Loucy (cell line): ENCODE measurements at regions not wholly inside any gene's neighbourhood (a gene's known extent, or its start where the extent isn't known, plus 50 kb on each side); places are given as distances from the start of the nearest gene placed in this dataset.

ENCODE experiments used
- H2AFZ ChIP-seq: fragments of 200-600 bp; sonication (generic); 2 replicates; pipeline ENCODE4 v1.6.0; 2016; ENCODE audit warnings: antibody characterized with exemption, mild to moderate bottlenecking, low read length, moderate library complexity
- H3F3A ChIP-seq: fragments of 200-600 bp; 2 replicates; pipeline ENCODE4 v1.6.0; 2016; ENCODE audit warnings: antibody characterized with exemption, low read depth, mild to moderate bottlenecking
- H3K27me3 ChIP-seq: fragments of 200-600 bp; sonication (generic); 2 replicates; pipeline ENCODE4 v1.6.1; 2014; ENCODE audit warnings: low read length, mild to moderate bottlenecking; ENCODE audit not compliant: insufficient read depth, poor library complexity, severe bottlenecking
- H3K36me3 ChIP-seq: fragments of 200-600 bp; sonication (generic); 2 replicates; pipeline ENCODE4 v1.6.1; 2016; ENCODE audit warnings: low read length; ENCODE audit not compliant: insufficient read depth
- H3K4me1 ChIP-seq: fragments of 200-600 bp; sonication (generic); 2 replicates; pipeline ENCODE4 v1.5.1; 2014; ENCODE audit warnings: low read length, mild to moderate bottlenecking; ENCODE audit not compliant: insufficient read depth, poor library complexity, severe bottlenecking
- H3K4me2 ChIP-seq: fragments of 200-600 bp; sonication (generic); 2 replicates; pipeline ENCODE4 v1.6.0; 2014; ENCODE audit warnings: antibody characterized with exemption, low read length, low read depth, mild to moderate bottlenecking; ENCODE audit not compliant: poor library complexity, severe bottlenecking
- H3K4me3 ChIP-seq: fragments of 200-600 bp; sonication (generic); 2 replicates; pipeline ENCODE4 v1.5.1; 2014; ENCODE audit warnings: low read length, mild to moderate bottlenecking, mixed read lengths; ENCODE audit not compliant: poor library complexity, severe bottlenecking
- H3K79me2 ChIP-seq: fragments of 200-600 bp; sonication (generic); 2 replicates; pipeline ENCODE4 v1.6.1; 2014; ENCODE audit warnings: low read length; ENCODE audit not compliant: insufficient read depth
- H3K9ac ChIP-seq: fragments of 200-600 bp; sonication (generic); 2 replicates; pipeline ENCODE4 v1.6.0; 2014; ENCODE audit warnings: mild to moderate bottlenecking, low read depth, low read length, moderate library complexity; ENCODE audit not compliant: poor library complexity, severe bottlenecking
- H3K9me2 ChIP-seq: fragments of 200-600 bp; sonication (generic); replicated peaks from 2 replicates; pipeline ENCODE4 v1.6.1; 2016; ENCODE audit warnings: low read depth, low read length, mixed read lengths
- H3K9me3 ChIP-seq: fragments of 200-600 bp; sonication (generic); 2 replicates; pipeline ENCODE4 v1.6.1; 2014; ENCODE audit warnings: mild to moderate bottlenecking, antibody characterized with exemption, low read length, low read depth; ENCODE audit not compliant: insufficient read depth
- H4K20me1 ChIP-seq: fragments of 200-600 bp; sonication (generic); 2 replicates; pipeline ENCODE4 v1.6.0; 2014; ENCODE audit warnings: antibody characterized with exemption, low read length, mild to moderate bottlenecking; ENCODE audit not compliant: insufficient read depth, poor library complexity, severe bottlenecking
- EZH2phosphoT487 ChIP-seq: fragments of 200-600 bp; IDR thresholded peaks from 2 replicates; pipeline ENCODE4 v1.6.1; 2018; ENCODE audit warnings: antibody characterized with exemption, mild to moderate bottlenecking, moderate library complexity, borderline replicate concordance
- TF ChIP-seq, protein P1 (sequence below): fragments of 200-600 bp; sonication (generic); conservative IDR thresholded peaks from 2 replicates; pipeline ENCODE4 v1.5.1; 2014; ENCODE audit warnings: mild to moderate bottlenecking, antibody characterized with exemption, low read length

DNA sequence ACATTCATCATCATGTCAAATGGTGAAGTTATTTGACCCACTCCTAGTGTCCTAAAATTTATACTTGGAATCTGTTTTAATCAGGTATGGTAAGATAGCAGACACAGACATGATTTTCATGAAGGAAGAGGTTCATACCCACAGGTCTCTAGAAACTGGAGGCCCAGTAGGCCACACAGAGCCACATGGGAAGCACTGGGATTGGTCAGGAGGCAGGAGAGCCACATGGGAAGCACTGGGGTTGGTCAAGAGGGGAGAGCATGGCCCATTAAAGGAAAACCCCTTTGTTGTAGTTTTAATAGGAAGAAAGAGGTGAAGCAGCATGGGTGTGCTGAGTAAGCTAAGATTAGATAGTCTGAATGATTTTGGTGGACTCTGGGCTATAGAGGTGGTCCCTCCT, 356.9 kb downstream of the MFSD1 start:
- no peaks in the 10 kb centered on the region for H3K9me3 ChIP-seq
- H3F3A ChIP-seq = no peaks in the 10 kb centered on the region
- H3K4me1 ChIP-seq = no peaks in the 10 kb centered on the region
- TF ChIP-seq, protein P1, sequence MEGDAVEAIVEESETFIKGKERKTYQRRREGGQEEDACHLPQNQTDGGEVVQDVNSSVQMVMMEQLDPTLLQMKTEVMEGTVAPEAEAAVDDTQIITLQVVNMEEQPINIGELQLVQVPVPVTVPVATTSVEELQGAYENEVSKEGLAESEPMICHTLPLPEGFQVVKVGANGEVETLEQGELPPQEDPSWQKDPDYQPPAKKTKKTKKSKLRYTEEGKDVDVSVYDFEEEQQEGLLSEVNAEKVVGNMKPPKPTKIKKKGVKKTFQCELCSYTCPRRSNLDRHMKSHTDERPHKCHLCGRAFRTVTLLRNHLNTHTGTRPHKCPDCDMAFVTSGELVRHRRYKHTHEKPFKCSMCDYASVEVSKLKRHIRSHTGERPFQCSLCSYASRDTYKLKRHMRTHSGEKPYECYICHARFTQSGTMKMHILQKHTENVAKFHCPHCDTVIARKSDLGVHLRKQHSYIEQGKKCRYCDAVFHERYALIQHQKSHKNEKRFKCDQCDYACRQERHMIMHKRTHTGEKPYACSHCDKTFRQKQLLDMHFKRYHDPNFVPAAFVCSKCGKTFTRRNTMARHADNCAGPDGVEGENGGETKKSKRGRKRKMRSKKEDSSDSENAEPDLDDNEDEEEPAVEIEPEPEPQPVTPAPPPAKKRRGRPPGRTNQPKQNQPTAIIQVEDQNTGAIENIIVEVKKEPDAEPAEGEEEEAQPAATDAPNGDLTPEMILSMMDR = no peak
- TF ChIP-seq EZH2phosphoT487 = no peak
- no peaks in the 10 kb centered on the region for H4K20me1 ChIP-seq
- H2AFZ ChIP-seq = no peak overlapping the region
- H3K9ac ChIP-seq = no peak overlapping the region
- H3K36me3 ChIP-seq = no peaks in the 10 kb centered on the region
- H3K79me2 ChIP-seq = no peaks in the 10 kb centered on the region
- no peaks in the 10 kb centered on the region for H3K27me3 ChIP-seq
- H3K4me3 ChIP-seq = no peak overlapping the region
- H3K4me2 ChIP-seq = no peak overlapping the region
- no peaks in the 10 kb centered on the region for H3K9me2 ChIP-seq

DNA sequence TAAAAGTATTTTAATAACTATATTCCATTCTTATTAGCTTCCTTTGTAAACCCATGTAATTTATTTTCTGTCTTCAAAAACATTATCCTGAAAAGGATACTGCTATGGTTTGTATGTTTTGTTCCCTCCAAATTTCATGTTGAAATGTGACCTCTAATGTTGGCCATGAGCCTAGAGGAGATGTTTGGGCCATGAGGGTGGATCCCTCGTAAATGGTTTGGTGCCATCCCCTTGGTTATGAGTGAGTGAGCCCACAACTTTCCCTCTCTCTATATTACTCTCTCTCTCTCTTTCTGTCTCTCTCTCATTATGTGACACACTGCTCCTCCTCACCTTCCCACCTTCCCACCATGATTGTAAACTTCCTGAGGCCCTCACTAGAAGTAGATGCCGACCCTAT, 357.7 kb downstream of the MFSD1 start:
- Histone ChIP-seq H2AFZ (no peak overlapping the region), H3K27me3 (no peaks in the 10 kb centered on the region), H3K36me3 (no peaks in the 10 kb centered on the region), H3K4me1 (no peaks in the 10 kb centered on the region), H3K9me2 (no peaks in the 10 kb centered on the region), H3K79me2 (no peaks in the 10 kb centered on the region), H3K4me2 (no peak overlapping the region), H3F3A (no peaks in the 10 kb centered on the region), H3K9ac (no peak overlapping the region), H3K4me3 (no peak overlapping the region), H4K20me1 (no peaks in the 10 kb centered on the region), H3K9me3 (no peaks in the 10 kb centered on the region)
- no peak for TF ChIP-seq EZH2phosphoT487

DNA sequence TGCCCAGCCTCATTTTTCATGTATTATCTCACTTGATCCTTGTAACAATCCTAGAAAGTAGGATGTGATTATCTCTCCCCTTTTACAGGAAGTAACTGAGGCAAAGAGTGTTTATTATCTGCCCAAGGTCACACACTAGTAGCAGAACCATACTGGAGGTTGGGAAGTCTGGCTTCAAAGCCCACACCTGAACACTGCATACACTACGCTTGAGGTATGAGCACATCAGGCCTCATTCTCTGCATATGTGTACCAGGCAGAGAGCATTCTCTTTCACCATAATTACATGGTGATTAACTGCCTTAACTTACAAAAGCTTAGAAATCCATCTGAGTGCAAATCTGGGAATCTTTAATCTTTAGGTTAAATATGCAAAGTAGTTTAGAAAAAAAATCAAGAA, 361.8 kb downstream of the MFSD1 start:
- H3K27me3 ChIP-seq = no peaks in the 10 kb centered on the region

DNA sequence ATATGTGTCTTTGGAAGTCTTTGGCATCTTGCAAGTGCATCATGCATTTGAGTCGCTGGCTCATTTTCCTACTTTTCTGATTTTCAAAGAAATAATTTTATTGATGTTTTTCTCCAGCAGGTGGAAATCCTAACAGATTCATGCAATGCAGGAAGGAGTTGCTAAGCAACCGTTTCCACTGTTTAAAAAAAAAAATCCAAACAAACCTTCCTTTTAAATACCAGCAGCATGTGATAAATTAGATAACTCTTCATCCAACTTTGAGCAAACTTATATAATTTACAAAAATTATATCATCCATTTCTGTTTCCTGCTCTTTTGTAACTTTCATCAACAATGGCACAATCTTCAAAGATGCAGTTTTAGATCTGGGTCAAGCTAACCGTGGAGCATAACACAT, 364.1 kb downstream of the MFSD1 start:
- Histone ChIP-seq H3K79me2 (no peaks in the 10 kb centered on the region), H4K20me1 (no peaks in the 10 kb centered on the region), H3K9me2 (no peaks in the 10 kb centered on the region), H2AFZ (no peak overlapping the region), H3K4me2 (no peak overlapping the region), H3K4me1 (peaks cover 5% of the 10 kb centered on the region), H3K9ac (no peak overlapping the region), H3K4me3 (no peak overlapping the region), H3F3A (no peaks in the 10 kb centered on the region), H3K9me3 (no peaks in the 10 kb centered on the region), H3K36me3 (no peaks in the 10 kb centered on the region), H3K27me3 (no peaks in the 10 kb centered on the region)
- TF ChIP-seq EZH2phosphoT487 = no peak
- TF ChIP-seq, protein P1 = no peak

More for the DNA sequence above, 361.8 kb downstream of the MFSD1 start:
- no peaks in the 10 kb centered on the region for H3K9me3 ChIP-seq
- H3K4me3 ChIP-seq = no peak overlapping the region
- no peaks in the 10 kb centered on the region for H4K20me1 ChIP-seq
- no peak overlapping the region for H3K9ac ChIP-seq
- H3K4me1 ChIP-seq = no peaks in the 10 kb centered on the region
- H3F3A ChIP-seq = no peaks in the 10 kb centered on the region
- H3K4me2 ChIP-seq = no peak overlapping the region
- TF ChIP-seq, protein P1 = no peak
- TF ChIP-seq EZH2phosphoT487 = no peak
- H2AFZ ChIP-seq = no peak overlapping the region
- no peaks in the 10 kb centered on the region for H3K36me3 ChIP-seq
- no peaks in the 10 kb centered on the region for H3K9me2 ChIP-seq
- H3K79me2 ChIP-seq = no peaks in the 10 kb centered on the region
